HepG2 (cell line): ENCODE measurements at regions not wholly inside any gene's neighbourhood (a gene's known extent, or its start where the extent isn't known, plus 50 kb on each side); places are given as distances from the start of the nearest gene placed in this dataset.

Experiments used
- CTCF ChIP-seq: sonication (generic); formaldehyde crosslinking; IDR thresholded peaks from 2 replicates; pipeline ENCODE4 v1.5.0; 2020; ENCODE audit warnings: mild to moderate bottlenecking, missing genetic modification reagents, moderate library complexity
- DR1 ChIP-seq: sonication (generic); formaldehyde crosslinking; IDR thresholded peaks from 2 replicates; pipeline ENCODE4 v1.8.0; 2021; ENCODE audit warnings: mild to moderate bottlenecking, missing genetic modification reagents, inconsistent platforms
- MAFF ChIP-seq: IDR thresholded peaks from 2 replicates; pipeline ENCODE4 v1.6.1; 2011; ENCODE audit warnings: low read depth, low read length, improper control_type of control experiment
- NCOA5 ChIP-seq: sonication (generic); formaldehyde crosslinking; IDR thresholded peaks from 2 replicates; pipeline ENCODE4 v1.4.0; 2020; ENCODE audit warnings: missing genetic modification reagents

GRCh38 chr11:122491509-122491908 is 164.0 kb upstream of the UBASH3B start:
- TF ChIP-seq MAFF = no peak
- no peak for TF ChIP-seq DR1 (CRISPR knock-in tag)
- TF ChIP-seq NCOA5 (CRISPR knock-in tag) = no peak
- TF ChIP-seq CTCF (CRISPR knock-in tag) = no peak
